ENCODE measurements at regions not wholly inside any gene's neighbourhood (a gene's known extent, or its start where the extent isn't known, plus 50 kb on each side); places are given as distances from the start of the nearest gene placed in this dataset.
A peak's percentile ranks its signal among the peaks of the same experiment; 100 is the strongest.

- H3K27me3 ChIP-seq (ENCODE audit: control insufficient read depth, insufficient read depth, low read length) = peaks cover 23% of the 10 kb centered on the region
- peaks cover 4% of the 10 kb centered on the region for H3K4me1 ChIP-seq (ENCODE audit: control insufficient read depth, insufficient read depth, low read length)
- no peaks in the 10 kb centered on the region for H3K36me3 ChIP-seq (ENCODE audit: control insufficient read depth, insufficient read depth, low read length)
- H3K4me3 ChIP-seq (ENCODE audit: low read length) = no peak overlapping the region
- no peak overlapping the region for H3K27ac ChIP-seq (ENCODE audit: low read length)
- WGBS (ENCODE audit: insufficient coverage) = no CpG with 5 or more reads among the region's 3 CpGs
- H3K9me3 ChIP-seq (replicated peaks; ENCODE audit: control insufficient read depth, low read depth, low read length) = no peaks in the 10 kb centered on the region
- peak; percentile 25 for DNase-seq
Observed at GRCh38 chr11:133677387-133677786, 145.1 kb upstream of the OPCML start.

GRCh38 chr11:133676265-133676664 lies 144.0 kb upstream of the OPCML start:
- WGBS (ENCODE audit: insufficient coverage) = 80% methylated on average over 1 of the region's 1 CpG
- Histone ChIP-seq H3K9me3 (replicated peaks; ENCODE audit: control insufficient read depth, low read depth, low read length) (no peaks in the 10 kb centered on the region), H3K4me3 (ENCODE audit: low read length) (no peak overlapping the region), H3K27ac (ENCODE audit: low read length) (no peak overlapping the region), H3K36me3 (ENCODE audit: control insufficient read depth, insufficient read depth, low read length) (no peaks in the 10 kb centered on the region), H3K27me3 (ENCODE audit: control insufficient read depth, insufficient read depth, low read length) (peaks cover 14% of the 10 kb centered on the region), H3K4me1 (ENCODE audit: control insufficient read depth, insufficient read depth, low read length) (no peaks in the 10 kb centered on the region)
- DNase-seq = no peak

- H3K27ac ChIP-seq (ENCODE audit: low read length) = no peak overlapping the region
Observed at GRCh38 chr11:133669371-133670053, 137.2 kb upstream of the OPCML start.

GRCh38 chr11:133663135-133663985 lies 131.1 kb upstream of the OPCML start:
- Histone ChIP-seq H3K9me3 (replicated peaks; ENCODE audit: control insufficient read depth, low read depth, low read length) (no peaks in the 10 kb centered on the region), H3K4me1 (ENCODE audit: control insufficient read depth, insufficient read depth, low read length) (no peaks in the 10 kb centered on the region), H3K27ac (ENCODE audit: low read length) (no peak overlapping the region), H3K27me3 (ENCODE audit: control insufficient read depth, insufficient read depth, low read length) (peaks cover 7% of the 10 kb centered on the region), H3K4me3 (ENCODE audit: low read length) (no peak overlapping the region), H3K36me3 (ENCODE audit: control insufficient read depth, insufficient read depth, low read length) (no peaks in the 10 kb centered on the region)
- WGBS (ENCODE audit: insufficient coverage) = 76% methylated on average over 5 of the region's 13 CpGs
- DNase-seq = no peak

More at GRCh38 chr11:133669371-133670053, 137.2 kb upstream of the OPCML start:
- Histone ChIP-seq H3K4me3 (ENCODE audit: low read length) (no peak overlapping the region), H3K4me1 (ENCODE audit: control insufficient read depth, insufficient read depth, low read length) (no peaks in the 10 kb centered on the region), H3K36me3 (ENCODE audit: control insufficient read depth, insufficient read depth, low read length) (no peaks in the 10 kb centered on the region), H3K9me3 (replicated peaks; ENCODE audit: control insufficient read depth, low read depth, low read length) (no peaks in the 10 kb centered on the region), H3K27me3 (ENCODE audit: control insufficient read depth, insufficient read depth, low read length) (peaks cover 5% of the 10 kb centered on the region)
- 69% methylated on average over 7 of the region's 12 CpGs for WGBS (ENCODE audit: insufficient coverage)
- no peak for DNase-seq

GRCh38 chr11:133661846-133662245 lies 129.5 kb upstream of the OPCML start:
- no peaks in the 10 kb centered on the region for H3K36me3 ChIP-seq (ENCODE audit: control insufficient read depth, insufficient read depth, low read length)

GRCh38 chr11:133660202-133660568 lies 127.9 kb upstream of the OPCML start:
- no peaks in the 10 kb centered on the region for H3K4me1 ChIP-seq (ENCODE audit: control insufficient read depth, insufficient read depth, low read length)
- no peaks in the 10 kb centered on the region for H3K36me3 ChIP-seq (ENCODE audit: control insufficient read depth, insufficient read depth, low read length)
- no peaks in the 10 kb centered on the region for H3K9me3 ChIP-seq (replicated peaks; ENCODE audit: control insufficient read depth, low read depth, low read length)
- no peak overlapping the region for H3K4me3 ChIP-seq (ENCODE audit: low read length)
- no peak overlapping the region for H3K27ac ChIP-seq (ENCODE audit: low read length)
- WGBS (ENCODE audit: insufficient coverage) = 50% methylated on average over 2 of the region's 5 CpGs
- H3K27me3 ChIP-seq (ENCODE audit: control insufficient read depth, insufficient read depth, low read length) = peaks cover 16% of the 10 kb centered on the region
- no peak for DNase-seq

More at GRCh38 chr11:133661846-133662245, 129.5 kb upstream of the OPCML start:
- Histone ChIP-seq H3K4me3 (ENCODE audit: low read length) (no peak overlapping the region), H3K9me3 (replicated peaks; ENCODE audit: control insufficient read depth, low read depth, low read length) (no peaks in the 10 kb centered on the region), H3K27me3 (ENCODE audit: control insufficient read depth, insufficient read depth, low read length) (peaks cover 7% of the 10 kb centered on the region), H3K4me1 (ENCODE audit: control insufficient read depth, insufficient read depth, low read length) (no peaks in the 10 kb centered on the region), H3K27ac (ENCODE audit: low read length) (no peak overlapping the region)
- no peak for DNase-seq
- 94% methylated on average over 8 of the region's 9 CpGs for WGBS (ENCODE audit: insufficient coverage)

- no peak overlapping the region for H3K27ac ChIP-seq (ENCODE audit: low read length)
- no peak for DNase-seq
- no peaks in the 10 kb centered on the region for H3K36me3 ChIP-seq (ENCODE audit: control insufficient read depth, insufficient read depth, low read length)
- H3K4me3 ChIP-seq (ENCODE audit: low read length) = no peak overlapping the region
- peaks cover 21% of the 10 kb centered on the region for H3K27me3 ChIP-seq (ENCODE audit: control insufficient read depth, insufficient read depth, low read length)
- no peaks in the 10 kb centered on the region for H3K9me3 ChIP-seq (replicated peaks; ENCODE audit: control insufficient read depth, low read depth, low read length)
- no peaks in the 10 kb centered on the region for H3K4me1 ChIP-seq (ENCODE audit: control insufficient read depth, insufficient read depth, low read length)
- WGBS (ENCODE audit: insufficient coverage) = 17% methylated on average over 2 of the region's 8 CpGs
Observed at GRCh38 chr11:133659538-133660201, 127.4 kb upstream of the OPCML start.

- DNase-seq = no peak
- no peaks in the 10 kb centered on the region for H3K4me1 ChIP-seq (ENCODE audit: control insufficient read depth, insufficient read depth, low read length)
- no peak overlapping the region for H3K27ac ChIP-seq (ENCODE audit: low read length)
- WGBS (ENCODE audit: insufficient coverage) = no CpG with 5 or more reads among the region's 3 CpGs
- peaks cover 29% of the 10 kb centered on the region for H3K27me3 ChIP-seq (ENCODE audit: control insufficient read depth, insufficient read depth, low read length)
- no peak overlapping the region for H3K4me3 ChIP-seq (ENCODE audit: low read length)
- H3K36me3 ChIP-seq (ENCODE audit: control insufficient read depth, insufficient read depth, low read length) = no peaks in the 10 kb centered on the region
- no peaks in the 10 kb centered on the region for H3K9me3 ChIP-seq (replicated peaks; ENCODE audit: control insufficient read depth, low read depth, low read length)
Observed at GRCh38 chr11:133657054-133657453, 124.8 kb upstream of the OPCML start.

- WGBS (ENCODE audit: insufficient coverage) = 77% methylated on average over 9 of the region's 13 CpGs
- H3K9me3 ChIP-seq (replicated peaks; ENCODE audit: control insufficient read depth, low read depth, low read length) = no peaks in the 10 kb centered on the region
- H3K4me3 ChIP-seq (ENCODE audit: low read length) = no peak overlapping the region
- H3K27ac ChIP-seq (ENCODE audit: low read length) = no peak overlapping the region
- peak; percentile 3 for DNase-seq
- no peaks in the 10 kb centered on the region for H3K36me3 ChIP-seq (ENCODE audit: control insufficient read depth, insufficient read depth, low read length)
- H3K27me3 ChIP-seq (ENCODE audit: control insufficient read depth, insufficient read depth, low read length) = peaks cover 29% of the 10 kb centered on the region
- no peaks in the 10 kb centered on the region for H3K4me1 ChIP-seq (ENCODE audit: control insufficient read depth, insufficient read depth, low read length)
Observed at GRCh38 chr11:133656082-133656635, 123.9 kb upstream of the OPCML start.

Measured in muscle of leg (tissue), 3 donors.